WTC11 (cell line): ENCODE measurements at regions not wholly inside any gene's neighbourhood (a gene's known extent, or its start where the extent isn't known, plus 50 kb on each side); places are given as distances from the start of the nearest gene placed in this dataset.
A peak's percentile ranks its signal among the peaks of the same experiment; 100 is the strongest.

Experiments used
- AFF4 ChIP-seq: sonication (generic); formaldehyde crosslinking; IDR thresholded peaks from 2 replicates; pipeline ENCODE4 v1.8.1; 2023; ENCODE audit warnings: mild to moderate bottlenecking, missing genetic modification reagents, borderline replicate concordance
- CBFB ChIP-seq: sonication (generic); formaldehyde crosslinking; IDR thresholded peaks from 2 replicates; pipeline ENCODE4 v1.8.1; 2022; ENCODE audit warnings: mild to moderate bottlenecking, low read depth, missing genetic modification reagents
- CREM ChIP-seq: sonication (generic); formaldehyde crosslinking; IDR thresholded peaks from 2 replicates; pipeline ENCODE4 v1.8.1; 2022; ENCODE audit warnings: mild to moderate bottlenecking, missing genetic modification reagents, moderate library complexity
- CTCF ChIP-seq: fragments of 200-600 bp; IDR thresholded peaks from 2 replicates; pipeline ENCODE4 v1.8.0; 2022; ENCODE audit warnings: antibody characterized with exemption
- FOXP1 ChIP-seq: sonication (generic); formaldehyde crosslinking; IDR thresholded peaks from 2 replicates; pipeline ENCODE4 v1.8.0; 2022; ENCODE audit warnings: missing genetic modification reagents, mild to moderate bottlenecking, moderate library complexity, borderline replicate concordance
- IRF2 ChIP-seq: sonication (generic); formaldehyde crosslinking; IDR thresholded peaks from 2 replicates; pipeline ENCODE4 v1.8.0; 2022; ENCODE audit warnings: low read depth, missing genetic modification reagents, borderline replicate concordance
- JAZF1 ChIP-seq: fragments of 250-450 bp; sonication (Bioruptor Pico); IDR thresholded peaks from 2 replicates; pipeline ENCODE4 v1.9.0; 2021; ENCODE audit warnings: moderate library complexity, mild to moderate bottlenecking, inconsistent platforms
- NR3C1 ChIP-seq: sonication (generic); formaldehyde crosslinking; conservative IDR thresholded peaks from 2 replicates; pipeline ENCODE4 v1.8.1; 2023; ENCODE audit warnings: low read depth, mild to moderate bottlenecking, missing genetic modification reagents
- SP1 ChIP-seq: sonication (generic); formaldehyde crosslinking; conservative IDR thresholded peaks from 2 replicates; pipeline ENCODE4 v1.8.1; 2022; ENCODE audit warnings: missing genetic modification reagents
- TP53 ChIP-seq: sonication (generic); formaldehyde crosslinking; IDR thresholded peaks from 2 replicates; pipeline ENCODE4 v1.8.1; 2023; ENCODE audit warnings: mild to moderate bottlenecking, missing genetic modification reagents
- ZNF263 ChIP-seq: sonication (generic); formaldehyde crosslinking; IDR thresholded peaks from 2 replicates; pipeline ENCODE4 v1.8.1; 2022; ENCODE audit warnings: low read depth, mild to moderate bottlenecking, moderate library complexity, missing genetic modification reagents
- ZNF416 ChIP-seq: fragments of 250-450 bp; sonication (Bioruptor Pico); IDR thresholded peaks from 2 replicates; pipeline ENCODE4 v1.9.0; 2021; ENCODE audit warnings: mild to moderate bottlenecking, inconsistent platforms
- TF ChIP-seq, protein P1 (sequence below): sonication (generic); formaldehyde crosslinking; conservative IDR thresholded peaks from 2 replicates; pipeline ENCODE4 v1.8.1; 2022; ENCODE audit warnings: mild to moderate bottlenecking, missing genetic modification reagents

DNA sequence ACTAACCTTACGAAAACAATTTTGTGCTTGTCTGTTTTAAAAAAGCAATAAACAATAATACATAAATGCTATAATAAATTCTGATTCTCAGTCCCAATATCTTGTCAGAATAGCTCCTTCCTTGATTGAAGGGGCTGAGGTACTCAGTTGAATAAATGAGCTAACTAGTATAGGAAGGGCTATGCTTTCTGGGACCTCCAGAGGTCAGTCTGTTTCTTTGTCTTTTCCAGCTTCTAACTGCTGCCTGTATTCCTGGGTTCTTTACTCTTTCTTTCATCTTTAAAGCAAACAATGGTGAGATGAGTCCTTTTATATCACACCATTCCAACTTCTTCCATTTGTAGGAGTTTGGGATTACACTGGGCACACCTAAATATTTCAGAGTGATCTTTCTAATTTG, 1297.0 kb upstream of the ATXN8OS start:
- TF ChIP-seq CBFB (CRISPR knock-in tag) (no peak), CTCF (0 out of 2 replicates have a peak, but pooled peaks have one; percentile 13), JAZF1 (CRISPR knock-in tag) (no peak), NR3C1 (CRISPR knock-in tag) (no peak), FOXP1 (no peak), IRF2 (CRISPR knock-in tag) (no peak), AFF4 (CRISPR knock-in tag) (no peak), SP1 (no peak), ZNF263 (no peak), CREM (CRISPR knock-in tag) (no peak), TP53 (no peak), ZNF416 (CRISPR knock-in tag) (no peak)
- TF ChIP-seq, protein P1, sequence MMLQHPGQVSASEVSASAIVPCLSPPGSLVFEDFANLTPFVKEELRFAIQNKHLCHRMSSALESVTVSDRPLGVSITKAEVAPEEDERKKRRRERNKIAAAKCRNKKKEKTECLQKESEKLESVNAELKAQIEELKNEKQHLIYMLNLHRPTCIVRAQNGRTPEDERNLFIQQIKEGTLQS (CRISPR knock-in tag): no peak
